ENCODE measurements at regions not wholly inside any gene's neighbourhood (a gene's known extent, or its start where the extent isn't known, plus 50 kb on each side); places are given as distances from the start of the nearest gene placed in this dataset.

DNA sequence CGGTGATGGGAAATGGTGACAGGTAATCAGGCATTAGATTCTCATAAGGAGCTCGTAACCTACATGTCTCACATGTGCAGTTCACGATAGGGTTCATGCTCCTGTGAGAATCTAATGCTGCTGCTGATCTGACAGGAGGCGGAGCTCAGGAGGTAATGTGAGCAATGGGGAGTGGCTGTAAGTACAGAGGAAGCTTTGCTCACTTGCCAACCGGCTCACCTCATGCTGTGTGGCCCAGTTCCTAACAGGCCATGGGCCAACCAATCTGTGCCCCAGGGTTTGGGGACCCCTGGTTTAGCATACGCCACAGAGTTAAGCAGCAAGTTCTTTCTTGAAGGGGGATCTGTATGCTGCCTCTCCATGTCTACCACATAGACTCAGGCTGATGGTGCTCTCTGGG, 133.1 kb downstream of the IQUB start:
- H3K4me3 ChIP-seq (ENCODE audit: low read length) = no peak overlapping the region
- DNase-seq (ENCODE audit: low read depth, low spot score) = peak; percentile 0

DNA sequence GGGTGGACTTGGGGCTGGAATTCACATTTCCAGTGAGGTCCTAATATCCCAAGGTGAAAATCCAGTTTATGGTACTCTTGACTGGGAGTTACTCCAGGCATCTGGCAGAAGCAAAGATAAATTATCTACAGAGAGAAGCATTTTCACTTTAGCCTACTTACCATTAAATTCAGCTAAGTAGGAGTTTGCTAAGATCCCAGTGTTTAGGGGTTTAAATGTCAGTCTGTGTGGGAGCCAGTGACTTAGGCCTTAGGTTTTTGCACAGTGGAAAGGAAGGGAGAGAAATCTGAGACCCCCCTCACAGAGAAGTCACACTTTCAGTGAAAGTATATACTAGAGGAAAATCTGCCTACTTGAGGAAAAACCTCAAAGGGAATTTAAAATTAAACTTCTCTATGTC, 134.2 kb downstream of the IQUB start:
- no peak for DNase-seq (ENCODE audit: low read depth, low spot score)

DNA sequence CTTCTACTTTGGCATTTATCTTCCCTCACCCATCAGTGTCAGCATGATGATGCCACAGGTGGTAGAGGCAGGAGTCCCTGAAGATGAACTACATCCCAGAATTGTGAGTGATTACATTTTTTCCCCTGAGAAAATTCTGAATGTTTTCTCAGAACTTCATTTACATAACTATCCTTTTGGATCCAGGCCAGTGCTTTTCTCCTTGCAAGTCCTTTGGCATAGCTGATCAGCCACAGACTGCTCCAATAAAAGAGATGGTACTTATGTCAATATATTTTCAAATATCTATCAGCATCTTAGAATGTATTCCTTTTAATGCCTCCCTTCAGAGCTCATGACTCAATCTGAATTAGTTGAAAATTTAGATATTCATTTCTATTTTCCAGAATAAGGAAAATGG, 135.5 kb downstream of the IQUB start:
- no peak overlapping the region for H3K4me3 ChIP-seq (ENCODE audit: low read length)
- no peak for DNase-seq (ENCODE audit: low read depth, low spot score)

More for the DNA sequence above, 134.2 kb downstream of the IQUB start:
- H3K4me3 ChIP-seq (ENCODE audit: low read length) = no peak overlapping the region

DNA sequence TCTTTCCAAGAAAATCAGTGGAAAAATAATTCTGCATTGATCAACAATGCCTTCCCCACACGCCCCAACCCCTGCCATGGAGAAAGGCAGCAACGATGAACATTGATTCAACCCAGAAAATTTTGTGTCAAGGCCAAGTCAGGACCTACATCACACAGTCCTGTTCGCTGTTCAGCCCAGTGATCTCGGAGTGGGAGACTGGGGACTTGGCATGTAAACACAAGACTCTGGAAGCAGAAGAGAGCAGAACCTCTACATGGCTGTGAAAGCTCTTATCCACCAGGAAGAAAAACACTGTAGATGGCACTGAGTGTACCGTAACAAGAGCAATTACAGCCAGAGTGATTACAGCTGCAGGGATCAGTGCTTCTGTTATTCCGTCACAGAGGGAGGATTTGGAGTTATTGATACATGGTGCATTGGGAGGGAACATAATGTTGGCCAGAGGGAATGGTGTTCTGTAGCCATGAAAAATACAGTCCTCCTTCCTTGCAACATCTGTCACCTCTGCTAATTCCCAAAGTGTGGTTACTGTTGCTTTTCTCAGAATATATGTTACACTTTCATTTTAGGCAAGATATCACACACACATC, 136.6 kb downstream of the IQUB start:
- no peak for DNase-seq (ENCODE audit: low read depth, low spot score)
- no peak overlapping the region for H3K4me3 ChIP-seq (ENCODE audit: low read length)

DNA sequence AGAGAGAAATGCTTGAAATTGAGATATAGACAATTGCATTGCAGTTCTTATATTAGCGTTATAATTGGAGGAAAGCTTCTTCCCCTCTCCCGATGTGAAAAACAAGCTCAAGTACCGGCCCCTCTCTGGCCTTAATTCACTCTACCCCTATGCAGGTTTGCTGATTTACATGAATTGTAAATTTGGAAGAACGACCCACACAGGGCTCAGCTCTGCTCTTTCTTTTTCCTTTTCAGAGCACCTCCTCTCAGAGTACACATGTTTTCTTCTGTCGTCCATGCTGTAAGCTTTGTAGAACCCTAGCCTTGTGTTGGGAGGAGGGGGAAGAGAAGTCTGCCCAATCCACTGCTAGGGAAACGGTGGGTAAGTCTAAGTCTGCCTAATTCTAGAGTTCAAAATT, 140.8 kb downstream of the IQUB start:
- no peak overlapping the region for H3K4me3 ChIP-seq (ENCODE audit: low read length)
- no peak for DNase-seq (ENCODE audit: low read depth, low spot score)

DNA sequence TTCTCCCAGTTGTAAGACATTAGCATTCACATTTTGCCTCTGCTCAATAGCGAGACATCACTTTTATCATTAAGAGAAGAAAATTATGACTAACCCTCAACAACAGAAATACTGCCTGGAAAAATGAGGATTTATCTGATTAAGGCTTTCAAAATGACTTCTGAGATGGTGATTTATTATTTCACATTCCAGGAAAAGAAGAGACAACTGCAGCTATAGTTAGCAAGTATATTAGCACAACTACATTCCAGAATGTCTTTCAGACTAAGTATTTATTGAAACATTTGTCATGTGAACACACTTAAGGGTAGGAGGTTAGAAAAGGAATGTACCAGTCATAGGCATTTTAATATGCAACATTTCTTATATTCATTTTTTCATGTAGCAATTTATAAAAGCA, 162.0 kb downstream of the IQUB start:
- H3K4me3 ChIP-seq (ENCODE audit: low read length) = no peak overlapping the region
- no peak for DNase-seq (ENCODE audit: low read depth, low spot score)

DNA sequence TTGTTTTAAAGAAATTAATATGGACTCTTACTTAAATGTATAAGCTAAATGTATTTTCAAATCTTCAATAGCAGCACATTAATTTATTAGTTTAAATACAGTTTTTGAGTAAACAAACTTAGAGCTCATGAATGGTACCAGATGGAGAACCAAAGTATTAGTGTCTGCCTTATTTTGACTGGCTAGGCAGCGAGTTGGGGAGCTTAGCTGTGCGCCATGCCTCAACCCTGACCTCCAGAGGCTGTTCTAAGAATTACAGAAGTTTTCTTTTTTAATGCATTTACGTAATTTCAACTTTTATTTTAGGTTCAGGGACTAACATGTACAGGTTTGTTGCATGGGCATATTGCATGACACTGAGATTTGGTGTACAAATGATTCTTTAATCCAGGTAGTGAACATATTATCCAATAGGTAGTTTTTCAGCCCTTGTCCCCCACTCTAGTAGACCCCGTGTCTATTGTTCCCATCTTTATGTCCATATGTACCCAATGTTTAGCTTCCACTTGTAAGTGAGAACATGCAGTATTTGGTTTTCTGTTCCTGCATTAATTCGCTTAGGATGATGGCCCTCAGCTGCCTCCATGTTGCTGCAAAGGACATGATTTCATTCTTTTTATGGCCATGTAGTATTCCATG, 166.8 kb downstream of the IQUB start:
- peak; percentile 25 for DNase-seq (ENCODE audit: low read depth, low spot score)

DNA sequence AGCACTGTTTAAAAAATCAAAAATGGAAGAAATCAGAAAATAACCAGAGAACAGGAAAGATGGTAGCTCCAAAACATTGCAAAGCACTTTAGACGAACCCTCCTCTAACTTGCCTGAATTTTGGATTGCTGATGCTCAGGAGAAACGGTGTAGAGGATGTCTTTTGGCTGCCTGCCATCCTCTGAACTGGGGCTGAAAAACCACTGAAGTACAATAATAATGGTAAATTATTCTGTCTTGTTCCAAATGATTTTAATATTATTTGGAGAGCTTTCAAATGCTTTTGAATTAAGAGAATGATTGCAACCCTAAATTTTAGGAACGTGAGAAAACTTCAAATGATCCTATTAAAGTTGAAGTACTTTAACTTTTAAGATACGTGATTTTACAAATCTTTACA, 167.3 kb upstream of the SLC13A1 start:
- H3K4me3 ChIP-seq (ENCODE audit: low read length) = no peak overlapping the region
- no peak for DNase-seq (ENCODE audit: low read depth, low spot score)

More for the DNA sequence above, 166.8 kb downstream of the IQUB start:
- H3K4me3 ChIP-seq (ENCODE audit: low read length) = no peak overlapping the region

DNA sequence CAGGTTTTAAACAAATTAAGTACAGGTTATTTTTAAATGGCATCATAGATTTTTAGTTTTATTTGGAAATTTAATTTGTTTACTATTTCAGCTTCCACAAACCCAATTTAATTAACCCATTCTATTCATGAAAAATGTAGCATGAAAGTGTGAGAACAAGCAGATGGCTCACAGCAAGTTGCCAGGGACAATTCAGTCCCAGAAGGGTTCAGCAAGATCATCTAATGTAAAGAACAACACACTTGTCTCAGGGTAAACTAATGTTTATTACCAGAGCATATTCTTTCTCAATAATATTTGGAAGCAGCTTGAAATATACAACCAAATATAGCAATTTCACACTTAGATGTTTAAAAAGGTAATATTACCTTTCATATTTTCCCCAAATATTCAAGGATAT, 166.9 kb upstream of the SLC13A1 start:
- no peak overlapping the region for H3K4me3 ChIP-seq (ENCODE audit: low read length)
- DNase-seq (ENCODE audit: low read depth, low spot score) = no peak

DNA sequence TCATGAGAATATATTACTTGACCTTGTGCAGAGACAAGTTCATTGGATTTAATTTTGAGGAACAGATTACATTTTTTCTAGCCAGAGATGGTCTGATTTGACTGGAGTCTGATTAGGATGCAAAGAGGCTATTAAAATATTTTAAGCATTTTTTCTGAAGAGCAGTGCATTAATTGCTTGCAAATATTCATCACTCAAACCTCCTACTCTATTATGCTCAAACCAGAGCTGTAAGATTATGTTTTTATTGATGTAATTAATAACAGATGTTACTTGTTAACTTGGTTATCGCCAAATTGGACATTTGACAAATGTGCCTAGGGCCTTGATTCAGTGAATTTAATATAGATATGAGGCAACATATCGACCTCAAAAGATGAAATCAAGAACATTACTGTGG, 160.9 kb upstream of the SLC13A1 start:
- no peak for DNase-seq (ENCODE audit: low read depth, low spot score)
- no peak overlapping the region for H3K4me3 ChIP-seq (ENCODE audit: low read length)

DNA sequence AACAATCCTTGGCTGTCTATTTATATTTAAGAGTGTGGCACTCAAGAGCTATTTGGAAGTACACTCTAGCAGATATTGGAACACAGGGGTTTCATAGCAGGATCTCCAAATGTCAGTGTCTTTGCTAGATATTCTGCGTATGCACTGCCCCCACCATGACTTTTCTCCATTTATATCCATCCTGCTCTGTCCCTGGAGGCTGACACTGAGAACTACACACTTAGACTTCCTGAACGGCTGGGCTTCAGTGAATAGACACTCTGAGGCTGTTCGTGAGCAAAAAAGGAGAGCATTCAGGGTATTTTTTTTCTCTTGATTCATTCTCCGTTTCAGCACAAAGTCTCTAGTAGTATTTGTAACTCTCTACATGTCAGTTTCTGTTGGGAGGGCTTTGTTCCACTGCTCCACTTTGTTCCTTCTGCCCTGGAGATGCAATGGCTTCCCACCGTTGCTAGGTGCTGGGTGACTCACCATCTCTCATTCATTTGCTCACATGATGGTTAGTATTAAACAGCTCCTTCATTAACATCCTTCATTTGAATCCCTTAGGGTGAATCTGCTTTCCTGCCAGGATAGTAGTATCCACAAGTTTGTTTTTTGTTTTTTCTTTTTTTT, 155.9 kb upstream of the SLC13A1 start:
- no peak overlapping the region for H3K4me3 ChIP-seq (ENCODE audit: low read length)
- no peak for DNase-seq (ENCODE audit: low read depth, low spot score)

DNA sequence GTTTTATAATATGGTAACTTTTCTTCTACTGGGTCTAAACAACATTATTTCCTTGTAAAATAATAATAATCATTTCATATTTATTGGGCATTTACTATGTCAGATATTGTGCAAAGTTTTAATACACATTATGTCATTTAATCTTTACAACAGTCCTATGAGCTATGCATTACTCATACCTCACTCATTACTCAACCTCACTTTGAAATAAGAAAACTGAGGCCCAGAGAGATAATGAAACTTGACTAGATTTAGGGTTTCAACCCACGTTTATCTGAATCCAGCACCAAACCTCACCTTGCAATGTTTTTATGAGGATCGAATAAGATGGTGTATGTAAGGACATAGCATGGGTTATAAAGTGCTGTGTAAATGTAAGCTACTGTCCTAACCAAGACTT, 153.2 kb upstream of the SLC13A1 start:
- H3K4me3 ChIP-seq (ENCODE audit: low read length) = no peak overlapping the region
- DNase-seq (ENCODE audit: low read depth, low spot score) = no peak

DNA sequence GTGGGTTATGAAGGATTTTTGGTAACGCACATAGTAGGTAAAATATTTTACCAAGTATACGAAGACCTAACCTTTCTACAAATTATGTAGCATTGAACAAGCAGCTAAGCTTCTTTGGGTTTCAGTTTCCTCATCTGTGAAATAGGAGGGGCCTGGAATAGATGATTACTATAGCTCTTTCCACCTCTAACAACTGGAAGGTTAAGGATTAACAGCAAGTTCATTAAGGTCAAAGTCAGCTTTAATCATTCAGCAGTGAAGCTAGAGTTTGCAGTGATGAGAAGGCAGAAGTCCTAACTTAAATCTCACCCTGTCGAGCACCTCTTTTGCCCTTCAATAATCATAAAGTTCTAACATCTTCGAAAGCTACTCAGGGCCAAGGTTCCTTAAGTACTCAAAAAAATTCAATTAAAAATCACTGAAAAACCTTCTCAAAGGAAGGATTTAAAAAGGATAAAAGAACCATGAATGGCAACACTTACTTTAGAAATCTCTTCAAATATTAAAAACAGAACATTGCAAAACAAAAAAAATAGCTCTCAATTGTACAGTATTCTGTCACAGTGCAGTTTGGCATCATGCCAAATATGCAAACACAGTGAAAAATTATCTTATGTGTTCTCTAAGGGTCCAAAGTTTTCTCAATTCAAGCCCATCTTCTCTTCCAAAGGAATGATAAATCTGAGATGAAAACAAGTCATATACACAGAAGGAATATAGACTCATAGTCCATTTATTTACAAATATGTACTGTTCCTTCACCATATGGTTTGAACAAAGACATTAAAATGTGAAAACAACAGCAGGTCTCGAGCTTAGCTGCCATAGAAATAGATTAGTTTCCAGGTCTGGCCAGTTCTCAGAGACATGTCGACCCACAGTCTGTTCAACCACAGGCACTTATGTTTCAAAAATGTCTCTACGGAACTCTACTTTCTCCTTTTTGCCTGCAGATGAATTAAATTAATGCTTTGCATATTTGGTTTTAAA, 152.0 kb upstream of the SLC13A1 start:
- no peak overlapping the region for H3K4me3 ChIP-seq (ENCODE audit: low read length)
- no peak for DNase-seq (ENCODE audit: low read depth, low spot score)

DNA sequence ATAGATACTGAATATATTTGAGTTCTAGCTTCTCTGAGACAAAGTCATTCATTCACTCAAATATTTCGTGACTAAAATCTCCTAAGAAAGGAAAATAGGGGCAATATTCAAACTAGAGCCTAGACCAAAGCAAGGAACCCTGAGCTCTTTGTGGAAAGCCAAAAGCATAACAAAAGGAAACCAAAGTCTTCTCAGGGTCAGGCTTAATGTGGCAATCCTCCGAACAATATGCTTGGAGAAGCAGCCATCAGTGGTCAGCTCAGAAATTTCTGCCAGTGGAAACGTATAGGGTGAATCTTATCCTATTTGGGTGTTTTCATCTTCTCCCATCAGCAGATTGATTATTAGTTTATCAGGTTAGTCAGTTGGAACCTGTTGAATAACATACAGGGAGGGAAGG, 151.3 kb upstream of the SLC13A1 start:
- no peak for DNase-seq (ENCODE audit: low read depth, low spot score)
- no peak overlapping the region for H3K4me3 ChIP-seq (ENCODE audit: low read length)

DNA sequence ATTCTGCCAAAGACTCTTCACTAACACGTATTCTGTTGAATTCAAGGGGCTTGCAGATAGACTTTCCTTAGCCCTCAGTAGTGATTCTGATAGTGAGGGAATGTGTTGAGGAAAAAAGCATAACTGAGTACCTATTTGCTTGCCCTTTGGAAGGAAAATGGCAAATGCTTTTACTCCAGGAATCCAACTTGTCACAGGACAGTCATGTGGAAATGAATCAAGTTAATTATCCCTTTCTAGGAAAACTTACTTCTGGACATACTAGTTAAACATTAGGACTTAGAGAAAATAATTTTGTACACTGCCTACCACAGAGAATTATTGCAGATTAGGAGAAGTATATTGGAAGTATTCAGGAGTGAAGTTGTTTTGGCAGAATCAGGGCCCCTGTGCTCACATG, 148.9 kb upstream of the SLC13A1 start:
- DNase-seq (ENCODE audit: low read depth, low spot score) = no peak
- no peak overlapping the region for H3K4me3 ChIP-seq (ENCODE audit: low read length)

DNA sequence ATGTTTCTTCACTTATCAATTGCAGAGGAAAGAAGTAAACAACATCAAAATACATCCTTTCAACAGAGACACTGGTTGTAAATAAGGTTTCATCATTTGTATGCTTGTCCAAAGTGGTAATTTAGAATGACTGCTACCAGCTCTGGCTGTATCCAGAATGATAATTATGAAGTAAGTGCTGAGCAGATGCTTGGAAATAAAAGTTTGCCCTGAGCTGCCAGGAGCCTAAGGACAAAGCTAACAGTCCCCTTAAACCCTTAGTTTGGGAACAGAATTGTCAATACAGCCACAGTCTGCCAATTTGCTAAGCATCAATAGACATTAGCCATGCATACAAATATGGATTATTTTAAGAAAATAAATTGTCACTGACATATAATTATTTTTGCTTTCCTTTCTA, 147.0 kb upstream of the SLC13A1 start:
- H3K4me3 ChIP-seq (ENCODE audit: low read length) = no peak overlapping the region
- DNase-seq (ENCODE audit: low read depth, low spot score) = no peak

DNA sequence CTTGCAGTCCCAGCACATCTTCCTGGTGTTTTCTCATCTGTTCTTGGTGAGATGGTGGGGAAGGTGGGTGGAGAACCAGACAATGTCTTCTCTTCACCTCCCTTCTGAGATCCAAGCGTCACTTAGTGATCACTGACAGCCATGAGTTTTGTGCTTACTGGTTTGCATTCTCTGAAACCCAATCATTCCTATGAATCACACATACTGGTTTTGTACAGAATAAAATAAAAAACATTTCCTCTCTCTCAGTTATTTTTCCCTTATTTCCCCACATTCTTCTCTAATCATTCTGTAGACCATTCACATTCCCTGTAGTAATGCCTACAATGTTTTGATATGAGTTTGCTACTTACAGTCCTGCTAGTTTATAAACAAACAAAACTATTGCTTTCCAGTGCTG, 143.8 kb upstream of the SLC13A1 start:
- no peak overlapping the region for H3K4me3 ChIP-seq (ENCODE audit: low read length)
- DNase-seq (ENCODE audit: low read depth, low spot score) = no peak

DNA sequence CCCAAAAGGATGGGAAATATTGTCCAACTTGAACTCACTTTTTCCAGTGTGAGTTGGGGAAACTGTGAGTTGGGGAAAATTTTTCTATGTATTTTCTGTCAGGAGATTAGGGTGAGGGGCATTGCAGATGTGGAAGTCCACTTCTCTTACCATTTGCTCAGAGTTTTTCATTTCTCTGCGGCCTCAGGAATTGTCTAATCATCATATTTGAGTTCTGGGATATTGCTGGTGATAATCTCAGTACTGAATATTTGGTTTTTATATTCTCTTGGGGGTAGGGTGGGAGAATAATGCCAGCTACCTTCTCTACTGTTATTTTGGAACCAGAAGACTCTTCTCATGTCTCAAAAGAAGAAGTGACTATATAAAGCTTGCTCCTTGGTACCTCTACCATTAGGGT, 141.3 kb upstream of the SLC13A1 start:
- DNase-seq (ENCODE audit: low read depth, low spot score) = no peak
- H3K4me3 ChIP-seq (ENCODE audit: low read length) = no peak overlapping the region

DNA sequence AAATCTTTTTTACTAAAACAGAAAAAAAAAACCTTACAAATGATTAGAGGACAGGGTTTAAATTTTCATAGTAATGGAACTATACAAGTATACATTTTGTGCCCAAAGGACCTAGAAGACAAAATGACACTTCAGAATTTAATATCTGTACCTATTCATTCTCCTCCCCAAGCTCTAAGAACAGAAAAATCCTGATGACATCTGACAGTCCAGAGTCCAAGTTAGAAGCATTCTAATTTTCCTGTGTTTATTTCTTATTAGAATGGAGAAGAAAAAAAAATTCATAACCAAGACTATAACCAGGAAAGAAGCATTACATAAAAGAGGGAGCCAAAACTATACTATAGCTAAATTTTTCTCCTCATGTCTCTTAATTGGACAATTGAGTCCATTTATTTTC, 138.9 kb upstream of the SLC13A1 start:
- DNase-seq (ENCODE audit: low read depth, low spot score) = no peak
- H3K4me3 ChIP-seq (ENCODE audit: low read length) = no peak overlapping the region

All from Jurkat, Clone E6-1 (cell line).